Gastroesophageal sphincter (tissue), 4 donors: ENCODE measurements at regions not wholly inside any gene's neighbourhood (a gene's known extent, or its start where the extent isn't known, plus 50 kb on each side); places are given as distances from the start of the nearest gene placed in this dataset.

Experiments
- ATAC-seq: fragments of 150-250 bp; one replicate; pipeline ENCODE4 v1.9.1; 2016; ENCODE audit warnings: mild to moderate bottlenecking, moderate library complexity
- H3K27ac ChIP-seq, 4 donors: fragments of 200-600 bp; sonication (generic) in 3 of 4; 1 replicate in 3 of 4; 2 replicates in 1 of 4; pipeline ENCODE4 v1.5.1; 2016 to 2019
- H3K27me3 ChIP-seq: fragments of 200-600 bp; sonication (generic); one replicate; pipeline ENCODE4 v1.5.1; 2019
- H3K36me3 ChIP-seq, 2 donors: fragments of 200-600 bp; sonication (generic); one replicate each; pipeline ENCODE4 v1.5.1; 2019; ENCODE audit warnings: control low read depth in 1 of 2
- H3K4me1 ChIP-seq, 3 donors: fragments of 200-600 bp; sonication (generic); 1 replicate in 2 of 3; 2 replicates in 1 of 3; pipeline ENCODE4 v1.5.1; 2016 to 2019; ENCODE audit warnings: control low read depth in 2 of 3
- H3K4me3 ChIP-seq, 2 donors: fragments of 200-600 bp; sonication (generic); one replicate each; pipeline ENCODE4 v1.5.1; 2019; ENCODE audit warnings: mild to moderate bottlenecking in 1 of 2, moderate library complexity in 1 of 2
- H3K9me3 ChIP-seq, 3 donors: fragments of 200-600 bp; sonication (generic); one replicate each; pipeline ENCODE4 v1.5.1; 2017 to 2019; ENCODE audit warnings: control low read depth in 2 of 3
- CTCF ChIP-seq, 4 experiments: fragments of 200-600 bp in 2 of 4; fragments of 450-650 bp in 2 of 4; sonication (generic) in 1 of 4; IDR thresholded peaks; one replicate each; pipeline ENCODE4 v1.5.1; 2017 to 2019; ENCODE audit warnings: antibody characterized with exemption in 4 of 4, mild to moderate bottlenecking in 2 of 4, moderate library complexity in 2 of 4
- EP300 ChIP-seq: sonication (generic); formaldehyde crosslinking; IDR thresholded peaks from one replicate; pipeline ENCODE4 v1.6.1; 2017; ENCODE audit warnings: antibody characterized with exemption, mild to moderate bottlenecking
- POLR2A ChIP-seq, 2 donors: fragments of 450-650 bp; IDR thresholded peaks; one replicate each; pipeline ENCODE4 v1.6.1; 2017; ENCODE audit warnings: antibody characterized with exemption in 2 of 2, mild to moderate bottlenecking in 2 of 2, moderate library complexity in 1 of 2
- POLR2AphosphoS5 ChIP-seq: sonication (generic); formaldehyde crosslinking; IDR thresholded peaks from one replicate; pipeline ENCODE4 v1.6.1; 2017; ENCODE audit warnings: antibody characterized with exemption
- WGBS, 2 donors: methylation state at CpG; one replicate each; pipeline ENCODE4 v1.1.5; 2018; ENCODE audit warnings: low coverage in 1 of 2; 5-methylcytosine and 5-hydroxymethylcytosine counted together

- Histone ChIP-seq H3K36me3 (no peaks in the 10 kb centered on the region), H3K4me1 (no peaks in the 10 kb centered on the region), H3K9me3 (no peaks in the 10 kb centered on the region), H3K27ac (no peak overlapping the region), H3K27me3 (no peaks in the 10 kb centered on the region), H3K4me3 (no peak overlapping the region)
- TF ChIP-seq CTCF (IDR thresholded peaks at IDR 0.05) = no peak
- TF ChIP-seq POLR2A (IDR thresholded peaks at IDR 0.05) = no peak
- TF ChIP-seq POLR2AphosphoS5 = no peak
- no peak for TF ChIP-seq EP300
- ATAC-seq = no peak
- 74 to 80% methylated on average over 4 to 6 of the region's 8 CpGs for WGBS, 2 donors
These were observed 329.4 kb upstream of the PPARGC1A start for GRCh38 chr4:24219209-24219608.

- no peak for ATAC-seq
- no peak for TF ChIP-seq POLR2AphosphoS5
- TF ChIP-seq EP300 = no peak
- no peak for TF ChIP-seq POLR2A (IDR thresholded peaks at IDR 0.05)
- TF ChIP-seq CTCF (IDR thresholded peaks at IDR 0.05) = no peak
- Histone ChIP-seq H3K27me3 (no peaks in the 10 kb centered on the region), H3K9me3 (no peaks in the 10 kb centered on the region), H3K4me1 (no peaks in the 10 kb centered on the region), H3K4me3 (no peak overlapping the region), H3K36me3 (no peaks in the 10 kb centered on the region), H3K27ac (no peak overlapping the region)
These were observed 328.7 kb upstream of the PPARGC1A start for GRCh38 chr4:24218566-24218965.

GRCh38 chr4:24214796-24215195, 324.9 kb upstream of the PPARGC1A start:
- Histone ChIP-seq H3K27ac (no peak overlapping the region), H3K36me3 (no peaks in the 10 kb centered on the region), H3K4me1 (no peaks in the 10 kb centered on the region), H3K4me3 (no peak overlapping the region), H3K27me3 (no peaks in the 10 kb centered on the region), H3K9me3 (no peaks in the 10 kb centered on the region)
- TF ChIP-seq POLR2AphosphoS5 = no peak
- TF ChIP-seq EP300 = no peak
- TF ChIP-seq POLR2A (IDR thresholded peaks at IDR 0.05) = no peak
- TF ChIP-seq CTCF (IDR thresholded peaks at IDR 0.05) = no peak
- no peak for ATAC-seq
- WGBS, 2 donors = 89 to 91% methylated on average over 3 of the region's 3 CpGs

GRCh38 chr4:24213961-24214360, 324.1 kb upstream of the PPARGC1A start:
- H3K9me3 ChIP-seq = no peaks in the 10 kb centered on the region
- H3K4me3 ChIP-seq = no peak overlapping the region
- no peak for TF ChIP-seq CTCF (IDR thresholded peaks at IDR 0.05)
- no peak for TF ChIP-seq EP300
- TF ChIP-seq POLR2A (IDR thresholded peaks at IDR 0.05) = no peak
- TF ChIP-seq POLR2AphosphoS5 = no peak
- 72 to 84% methylated on average over 5 of the region's 5 CpGs for WGBS, 2 donors
- H3K27ac ChIP-seq = no peak overlapping the region
- no peak for ATAC-seq
- H3K27me3 ChIP-seq = no peaks in the 10 kb centered on the region
- no peaks in the 10 kb centered on the region for H3K36me3 ChIP-seq
- no peaks in the 10 kb centered on the region for H3K4me1 ChIP-seq

GRCh38 chr4:24212642-24213041, 322.8 kb upstream of the PPARGC1A start:
- H3K27me3 ChIP-seq = no peaks in the 10 kb centered on the region

More at GRCh38 chr4:24212642-24213041, 322.8 kb upstream of the PPARGC1A start:
- Histone ChIP-seq H3K9me3 (no peaks in the 10 kb centered on the region), H3K4me3 (no peak overlapping the region), H3K36me3 (no peaks in the 10 kb centered on the region), H3K4me1 (no peaks in the 10 kb centered on the region), H3K27ac (no peak overlapping the region)
- TF ChIP-seq CTCF (IDR thresholded peaks at IDR 0.05) (no peak), EP300 (no peak), POLR2A (IDR thresholded peaks at IDR 0.05) (no peak), POLR2AphosphoS5 (no peak)
- WGBS, 2 donors = 90 to 100% methylated on average over 1 to 2 of the region's 4 CpGs
- no peak for ATAC-seq
